SK-N-SH treated with all-trans-retinoic acid at 6 μM for 48 hours (cell line): ENCODE measurements at regions not wholly inside any gene's neighbourhood (a gene's known extent, or its start where the extent isn't known, plus 50 kb on each side); places are given as distances from the start of the nearest gene placed in this dataset.

ENCODE experiments used
- ARNTL ChIP-seq: fragments of 450-650 bp; formaldehyde crosslinking; IDR thresholded peaks from 2 replicates; pipeline ENCODE4 v1.5.0; 2020; ENCODE audit warnings: low read depth, mild to moderate bottlenecking, moderate library complexity, borderline replicate concordance
- CREB5 ChIP-seq: fragments of 250-450 bp; sonication (Bioruptor Pico); IDR thresholded peaks from 2 replicates; pipeline ENCODE4 v1.5.1; 2020; ENCODE audit warnings: low read depth, mild to moderate bottlenecking, moderate library complexity
- CSDC2 ChIP-seq: fragments of 250-450 bp; sonication (Bioruptor Pico); IDR thresholded peaks from 2 replicates; pipeline ENCODE4 v1.5.0; 2020; ENCODE audit warnings: mild to moderate bottlenecking, moderate library complexity
- ISL1 ChIP-seq: fragments of 250-450 bp; sonication (Bioruptor Pico); IDR thresholded peaks from 2 replicates; pipeline ENCODE4 v2.1.2; 2022; ENCODE audit warnings: mild to moderate bottlenecking, moderate library complexity
- OSR1 ChIP-seq: fragments of 250-450 bp; sonication (Bioruptor Pico); IDR thresholded peaks from 2 replicates; pipeline ENCODE4 v1.8.0; 2022; ENCODE audit warnings: moderate library complexity, mild to moderate bottlenecking, inconsistent platforms
- PATZ1 ChIP-seq: fragments of 250-450 bp; sonication (Bioruptor Pico); IDR thresholded peaks from 2 replicates; pipeline ENCODE4 v1.8.0; 2020; ENCODE audit warnings: mild to moderate bottlenecking, moderate library complexity, borderline replicate concordance
- RARB ChIP-seq: fragments of 250-450 bp; sonication (Bioruptor Pico); IDR thresholded peaks from 2 replicates; pipeline ENCODE4 v1.8.0; 2021; ENCODE audit warnings: mild to moderate bottlenecking, moderate library complexity
- SNAI2 ChIP-seq: fragments of 250-450 bp; sonication (Bioruptor Pico); IDR thresholded peaks from 2 replicates; pipeline ENCODE4 v1.5.0; 2020; ENCODE audit warnings: mild to moderate bottlenecking, moderate library complexity
- TCF4 ChIP-seq: fragments of 250-450 bp; sonication (Bioruptor Pico); IDR thresholded peaks from 2 replicates; pipeline ENCODE4 v1.8.0; 2021; ENCODE audit warnings: mild to moderate bottlenecking, moderate library complexity, borderline replicate concordance
- TSHZ2 ChIP-seq: fragments of 250-450 bp; sonication (Bioruptor Pico); IDR thresholded peaks from 2 replicates; pipeline ENCODE4 v1.5.0; 2020; ENCODE audit warnings: mild to moderate bottlenecking, moderate library complexity
- ZC3H10 ChIP-seq: fragments of 250-450 bp; sonication (Bioruptor Pico); IDR thresholded peaks from 2 replicates; pipeline ENCODE4 v1.5.1; 2021; ENCODE audit warnings: mild to moderate bottlenecking, moderate library complexity
- ZFP3 ChIP-seq: fragments of 250-450 bp; sonication (Bioruptor Pico); IDR thresholded peaks from 2 replicates; pipeline ENCODE4 v1.5.0; 2020; ENCODE audit warnings: mild to moderate bottlenecking, moderate library complexity
- ZFP30 ChIP-seq: fragments of 450-650 bp; formaldehyde crosslinking; IDR thresholded peaks from 2 replicates; pipeline ENCODE4 v1.5.0; 2022; ENCODE audit warnings: mild to moderate bottlenecking, moderate library complexity

DNA sequence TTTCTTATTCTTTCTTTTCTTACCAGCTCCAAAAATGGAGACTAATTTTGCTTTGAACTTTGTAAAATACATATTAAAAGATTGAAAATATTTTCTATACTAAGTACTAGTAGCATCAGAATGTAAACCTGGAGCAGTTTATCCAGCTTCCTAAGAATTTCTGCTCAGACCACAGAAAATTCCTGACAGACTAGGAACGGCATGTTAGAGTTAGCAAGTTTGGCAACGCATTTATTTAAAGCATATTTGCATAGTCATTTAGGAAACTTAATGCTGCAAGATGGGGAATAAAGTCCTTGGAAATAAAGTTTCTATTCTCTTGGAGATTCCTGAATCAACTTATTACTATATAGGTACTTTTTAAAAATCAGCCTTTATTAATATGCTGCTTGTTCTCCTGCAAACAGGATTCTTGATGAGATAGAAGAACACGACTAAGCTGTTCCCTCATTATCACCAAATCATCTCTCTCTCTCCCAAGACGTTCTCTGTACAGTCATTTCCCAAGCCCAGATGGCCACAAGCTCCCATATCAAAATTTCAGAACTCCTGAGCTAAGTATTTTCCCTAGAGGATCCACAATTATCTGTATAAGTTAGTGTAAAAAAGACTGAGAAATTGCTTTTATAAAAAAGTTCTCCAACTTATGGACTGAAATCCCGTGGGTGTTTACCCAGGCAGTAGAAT, 305.8 kb upstream of the NEBL start:
- TF ChIP-seq CREB5 (CRISPR knock-in tag) (no peak), CSDC2 (CRISPR knock-in tag) (no peak), ZC3H10 (no peak), PATZ1 (CRISPR knock-in tag) (no peak), TSHZ2 (no peak), ZFP30 (no peak), ARNTL (CRISPR knock-in tag) (no peak), OSR1 (CRISPR knock-in tag) (no peak), TCF4 (CRISPR knock-in tag) (no peak), ISL1 (CRISPR knock-in tag) (no peak), SNAI2 (no peak), RARB (CRISPR knock-in tag) (no peak), ZFP3 (CRISPR knock-in tag) (no peak)
